ENCODE measurements at regions not wholly inside any gene's neighbourhood (a gene's known extent, or its start where the extent isn't known, plus 50 kb on each side); places are given as distances from the start of the nearest gene placed in this dataset.

- no peak for ATAC-seq
- no peak overlapping the region for H3K4me3 ChIP-seq
- no peaks in the 10 kb centered on the region for H3K9me3 ChIP-seq
- TF ChIP-seq CTCF (IDR thresholded peaks at IDR 0.05) = no peak
- H3K27me3 ChIP-seq = no peaks in the 10 kb centered on the region
- H3K4me1 ChIP-seq = no peaks in the 10 kb centered on the region
- no peak overlapping the region for H3K27ac ChIP-seq
- no peaks in the 10 kb centered on the region for H3K36me3 ChIP-seq
- DNase-seq = no peak
- intact Hi-C loops (cut with DNase I) = no loop called here
These were observed 225.0 kb downstream of the KATNAL1 start for GRCh38 chr13:30082391-30082790.

- Histone ChIP-seq H3K27me3 (no peaks in the 10 kb centered on the region), H3K9me3 (no peaks in the 10 kb centered on the region), H3K4me3 (no peak overlapping the region), H3K4me1 (no peaks in the 10 kb centered on the region), H3K36me3 (no peaks in the 10 kb centered on the region), H3K27ac (no peak overlapping the region)
- no peak for ATAC-seq
- no peak for TF ChIP-seq CTCF (IDR thresholded peaks at IDR 0.05)
- intact Hi-C loops (cut with DNase I) = no loop called here
- DNase-seq = no peak
These were observed 226.0 kb downstream of the KATNAL1 start for GRCh38 chr13:30081331-30081730.

- intact Hi-C loops (cut with DNase I) = no loop called here
- Histone ChIP-seq H3K4me1 (no peaks in the 10 kb centered on the region), H3K36me3 (no peaks in the 10 kb centered on the region), H3K9me3 (no peaks in the 10 kb centered on the region), H3K27ac (no peak overlapping the region), H3K4me3 (no peak overlapping the region), H3K27me3 (no peaks in the 10 kb centered on the region)
- TF ChIP-seq CTCF (IDR thresholded peaks at IDR 0.05) = no peak
- ATAC-seq = no peak
- no peak for DNase-seq
These were observed 227.8 kb downstream of the KATNAL1 start for GRCh38 chr13:30079501-30079900.

GRCh38 chr13:30078059-30078458 lies 227.6 kb upstream of the UBL3 start:
- Histone ChIP-seq H3K36me3 (no peaks in the 10 kb centered on the region), H3K4me1 (no peaks in the 10 kb centered on the region), H3K27ac (no peak overlapping the region), H3K4me3 (no peak overlapping the region), H3K9me3 (no peaks in the 10 kb centered on the region), H3K27me3 (no peaks in the 10 kb centered on the region)
- no peak for ATAC-seq
- intact Hi-C loops (cut with DNase I) = no loop called here
- DNase-seq = no peak
- no peak for TF ChIP-seq CTCF (IDR thresholded peaks at IDR 0.05)

- Histone ChIP-seq H3K4me3 (no peak overlapping the region), H3K27me3 (no peaks in the 10 kb centered on the region), H3K9me3 (no peaks in the 10 kb centered on the region), H3K4me1 (no peaks in the 10 kb centered on the region), H3K36me3 (no peaks in the 10 kb centered on the region), H3K27ac (no peak overlapping the region)
- intact Hi-C loops (cut with DNase I) = no loop called here
- ATAC-seq = no peak
- no peak for DNase-seq
- no peak for TF ChIP-seq CTCF (IDR thresholded peaks at IDR 0.05)
These were observed 226.9 kb upstream of the UBL3 start for GRCh38 chr13:30077240-30077735.

Data from left lung (tissue), 4 donors.